HG03108 (cell line): ENCODE measurements at regions not wholly inside any gene's neighbourhood (a gene's known extent, or its start where the extent isn't known, plus 50 kb on each side); places are given as distances from the start of the nearest gene placed in this dataset.

Experiments used
- ATAC-seq: cut with Tn5 transposase; IDR thresholded peaks from one replicate; pipeline ENCODE4 v1.9.1; 2021; ENCODE audit warnings: moderate library complexity; ENCODE audit not compliant: unreplicated experiment

DNA sequence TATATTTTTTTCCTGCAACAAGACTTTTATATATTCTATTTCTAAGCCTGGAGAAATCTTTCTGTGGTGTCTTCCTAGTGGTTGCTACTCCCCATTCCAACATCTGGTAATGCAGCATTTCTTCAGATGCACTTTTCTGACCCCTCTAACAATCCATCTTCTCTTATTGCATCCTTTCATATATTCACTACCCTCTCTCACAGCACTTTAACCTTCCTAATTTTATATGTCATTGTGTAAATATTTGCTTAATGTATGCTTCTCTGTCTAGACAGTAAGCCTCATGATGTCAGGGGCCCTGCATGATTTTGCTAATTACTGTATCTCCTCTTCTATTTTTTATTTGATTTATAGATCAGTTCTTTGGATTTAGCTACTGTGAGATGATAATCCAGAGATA is 701.6 kb downstream of the KCNA4 start:
- no peak for ATAC-seq

DNA sequence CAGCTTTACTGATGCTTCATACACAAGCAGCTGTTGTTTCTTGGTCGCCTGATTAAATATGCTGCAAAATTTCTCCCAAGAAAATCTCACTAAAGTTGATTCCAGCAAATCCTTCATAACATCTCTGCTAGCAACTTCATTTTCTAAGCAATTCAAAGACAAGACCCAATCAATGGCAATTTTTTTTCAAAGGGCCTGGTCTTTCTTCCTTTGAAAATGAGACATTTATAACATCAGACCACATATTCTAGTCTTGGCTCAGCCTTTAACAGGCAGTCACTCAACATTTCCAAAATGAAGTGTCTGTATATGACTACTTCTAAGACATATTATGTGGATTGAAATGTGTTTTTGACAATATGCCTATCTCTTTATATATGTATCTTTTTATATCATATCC is 702.6 kb downstream of the KCNA4 start:
- no peak for ATAC-seq

DNA sequence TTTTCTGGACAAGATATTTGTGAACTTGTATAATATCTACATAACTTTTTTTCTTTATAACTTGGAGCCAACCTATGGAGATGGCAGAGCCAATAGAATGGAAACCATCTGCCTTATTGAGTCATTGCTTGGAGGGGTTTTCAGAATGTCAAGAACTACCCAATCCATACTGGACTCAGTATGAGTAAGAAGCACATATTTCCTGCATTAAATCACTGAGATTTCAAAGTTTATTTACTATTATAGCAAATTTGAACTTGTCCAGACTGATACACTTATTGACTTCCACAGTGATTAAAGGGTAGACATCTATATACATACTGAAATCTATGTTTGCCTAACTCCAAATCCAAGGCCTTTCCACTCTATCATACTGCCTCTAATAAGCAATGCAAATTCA is 704.0 kb downstream of the KCNA4 start:
- ATAC-seq, result no peak

DNA sequence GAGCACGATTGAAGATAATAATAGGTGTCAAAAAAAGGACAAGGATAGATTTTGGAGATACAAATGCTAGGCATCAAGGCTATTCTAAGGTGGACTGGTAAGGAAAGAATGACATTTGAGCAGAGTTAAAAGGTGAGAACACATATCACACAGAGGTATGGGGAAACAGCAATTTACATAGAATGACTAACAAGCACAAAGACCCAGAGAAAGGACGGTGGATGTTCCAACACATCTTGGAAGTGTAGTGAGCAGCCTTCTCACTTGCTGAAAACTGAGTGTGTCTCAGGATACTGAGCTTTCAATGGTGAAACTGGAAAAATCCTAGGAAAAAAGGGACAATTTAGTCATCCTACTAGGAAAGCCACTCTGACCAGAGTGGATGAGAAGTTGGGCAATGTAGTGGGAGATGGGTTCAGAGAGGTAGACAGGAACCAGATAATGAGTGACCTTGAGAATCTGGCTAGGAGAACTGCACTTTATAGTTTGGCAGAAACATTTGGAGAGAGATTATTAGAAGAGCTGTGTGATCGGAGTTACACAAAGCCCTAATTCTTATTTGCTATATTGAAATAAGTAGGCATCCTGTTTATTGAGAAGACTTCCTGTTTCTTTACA is 706.0 kb downstream of the KCNA4 start:
- ATAC-seq, result no peak

DNA sequence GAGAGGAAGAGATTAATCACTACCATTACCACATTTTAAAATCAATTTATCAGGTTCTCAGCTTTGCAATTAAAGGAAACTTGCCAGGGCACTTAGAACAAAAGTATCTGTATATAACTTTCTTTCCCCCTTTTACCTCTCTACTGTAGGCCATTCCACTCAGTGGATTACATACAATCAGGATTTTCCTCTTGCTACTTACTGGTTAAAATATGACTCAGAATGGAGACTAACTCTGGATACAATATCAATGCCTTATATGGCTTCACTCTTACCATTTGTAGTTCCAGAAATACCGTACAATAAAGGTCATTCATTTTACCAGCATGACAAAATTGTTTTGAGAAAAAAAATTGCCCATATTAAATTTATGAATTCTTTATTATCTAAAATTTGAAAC is 706.8 kb downstream of the KCNA4 start:
- ATAC-seq, result no peak

DNA sequence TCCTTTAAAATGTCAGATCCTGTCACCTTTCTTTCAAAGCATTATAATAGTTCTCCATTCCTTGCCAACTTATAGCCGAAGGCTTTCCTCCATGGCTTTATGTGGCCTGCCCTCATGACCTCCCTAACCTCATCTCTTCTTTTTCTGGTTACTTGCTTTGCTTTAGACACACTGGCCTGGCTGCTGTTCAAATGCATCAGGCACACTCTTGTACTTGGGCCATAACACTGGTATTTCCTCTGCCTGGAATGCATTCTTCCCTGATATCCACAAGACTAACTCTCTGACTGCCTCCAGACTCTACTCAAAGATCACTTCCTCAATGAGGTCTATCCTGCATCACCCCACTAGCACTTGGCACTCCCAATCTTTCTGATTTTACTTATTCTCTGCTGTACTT is 710.3 kb downstream of the KCNA4 start:
- ATAC-seq, result no peak

DNA sequence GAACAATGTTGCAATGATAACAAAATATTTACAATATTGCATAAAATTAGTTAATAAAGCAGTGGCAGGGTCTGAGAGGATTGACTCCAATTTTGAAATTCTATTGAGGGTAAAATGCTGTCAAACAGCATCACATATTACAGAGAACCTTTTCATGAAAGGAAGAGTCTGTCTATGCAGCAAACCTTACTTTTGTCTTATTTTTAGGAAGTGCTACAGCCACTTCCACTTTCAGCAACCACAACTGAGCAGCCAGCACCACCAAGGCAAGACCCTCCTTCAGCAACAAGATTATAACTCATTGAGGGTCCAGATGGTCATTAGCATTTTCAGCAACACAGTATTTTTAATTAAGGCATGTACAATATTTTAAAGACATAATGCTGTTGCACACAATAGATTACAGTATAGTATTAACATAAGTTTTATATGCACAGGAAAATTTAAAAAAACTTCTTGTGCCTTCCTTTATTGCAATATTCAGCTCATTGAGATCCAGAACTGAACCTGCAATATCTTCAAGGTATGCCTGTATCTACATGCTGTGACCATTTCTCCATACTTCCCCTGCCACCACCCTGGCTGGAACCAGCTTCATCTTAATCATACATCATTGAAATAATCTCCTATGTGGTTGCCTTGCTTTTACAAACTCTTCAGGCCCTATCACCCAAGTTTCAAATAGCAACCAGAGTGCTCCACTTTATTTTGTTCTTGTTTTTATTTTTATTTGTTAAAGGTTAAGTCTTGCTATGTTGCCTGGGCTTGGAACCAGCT is 711.2 kb downstream of the KCNA4 start:
- no peak for ATAC-seq

DNA sequence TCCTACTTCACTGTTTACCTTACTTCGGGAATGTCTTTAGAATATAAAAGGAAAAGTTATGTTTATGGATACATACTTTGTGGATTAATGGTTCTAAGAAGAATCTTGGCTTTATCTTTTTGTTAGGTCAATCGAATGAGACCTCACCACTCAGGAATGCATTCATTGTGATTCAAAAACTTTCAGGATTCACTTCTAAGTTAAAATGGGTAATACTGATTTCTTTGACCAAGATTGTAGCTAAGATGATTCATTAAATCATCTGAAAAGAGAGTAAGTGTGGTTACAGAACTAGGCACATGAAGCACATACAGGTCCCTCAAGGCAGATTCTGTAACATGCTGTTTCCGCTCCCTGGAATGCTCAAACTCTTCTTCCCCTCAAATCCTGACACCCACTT is 716.4 kb downstream of the KCNA4 start:
- ATAC-seq, result no peak

DNA sequence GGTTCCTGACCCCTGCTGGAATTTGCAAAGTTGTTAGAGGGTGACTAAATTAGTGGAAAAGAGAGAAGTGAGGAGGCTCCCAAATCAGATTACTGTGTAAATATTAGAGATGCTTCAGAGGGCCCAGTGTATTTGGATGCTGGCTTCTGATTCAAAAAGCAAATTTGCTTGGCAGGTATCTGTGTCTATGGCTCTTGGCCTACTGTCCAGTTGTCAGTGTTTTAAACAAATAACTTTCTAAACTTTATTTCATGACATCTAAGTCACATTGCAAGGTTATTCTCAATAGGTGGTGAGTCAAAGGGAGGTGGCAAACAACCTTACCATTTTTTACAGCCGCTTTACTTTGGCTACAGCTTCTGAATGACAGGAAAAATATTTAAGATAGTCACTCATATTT is 720.1 kb downstream of the KCNA4 start:
- no peak for ATAC-seq

DNA sequence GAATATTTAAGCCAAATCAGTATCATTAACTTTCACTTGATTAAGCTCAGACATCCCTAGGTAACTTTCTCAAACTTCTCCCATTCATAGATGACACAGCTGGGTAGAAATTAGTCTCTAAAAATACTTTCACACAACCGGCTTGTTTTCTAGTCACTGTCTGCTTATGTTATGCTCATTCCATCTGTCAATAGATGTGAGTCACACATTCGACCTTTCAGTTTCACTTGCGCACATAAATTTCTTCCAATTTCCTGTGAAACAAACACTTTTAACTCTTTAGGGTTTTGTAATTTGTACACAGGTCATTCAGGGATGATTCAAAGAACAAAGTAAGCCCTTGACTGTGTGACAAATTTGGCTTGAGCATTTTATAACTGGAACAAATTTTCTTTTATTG is 723.0 kb downstream of the KCNA4 start:
- ATAC-seq, result no peak

DNA sequence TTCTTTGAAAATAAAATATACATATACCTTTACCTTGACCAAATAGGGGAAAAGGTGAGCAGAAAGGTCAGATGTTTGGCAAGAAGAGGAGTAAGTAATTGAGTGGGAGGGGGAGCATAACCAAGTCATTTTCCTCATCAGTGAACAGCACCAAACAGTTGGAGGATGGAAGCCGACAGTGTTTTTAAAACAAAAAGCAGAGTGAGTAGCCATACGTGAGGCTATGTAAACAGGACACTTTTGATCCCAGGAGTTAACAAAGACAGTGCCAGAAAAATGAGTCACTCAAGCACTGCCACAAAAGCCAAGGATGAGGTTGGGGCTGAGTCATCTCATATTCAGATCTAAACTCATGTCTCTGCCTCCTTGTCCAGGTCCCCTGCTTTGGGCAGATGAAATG is 734.7 kb downstream of the KCNA4 start:
- ATAC-seq, result no peak

DNA sequence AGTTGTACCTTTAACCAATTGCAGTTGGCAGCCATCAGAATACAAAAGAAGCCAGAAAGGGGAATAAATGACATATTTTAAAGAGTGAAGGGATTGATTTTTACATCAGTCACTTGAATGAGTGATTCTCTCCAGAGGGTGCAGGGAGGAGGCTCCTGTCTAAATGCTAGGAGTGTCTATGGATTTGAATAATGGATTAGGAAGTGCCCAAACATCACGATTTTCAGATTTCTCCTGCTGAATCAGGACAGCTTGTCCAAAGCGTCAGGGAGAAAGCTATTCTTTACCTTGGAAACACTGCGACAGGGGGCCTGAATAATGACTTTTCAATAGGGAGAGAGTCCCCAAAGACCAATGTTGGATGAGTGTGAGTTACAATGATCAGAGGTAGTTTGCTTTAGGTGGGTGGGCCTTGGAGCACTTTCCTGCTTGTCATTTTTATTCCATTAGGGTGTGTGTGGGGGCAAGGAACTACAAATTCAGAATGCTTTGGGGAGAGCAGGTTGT is 735.5 kb downstream of the KCNA4 start:
- no peak for ATAC-seq

DNA sequence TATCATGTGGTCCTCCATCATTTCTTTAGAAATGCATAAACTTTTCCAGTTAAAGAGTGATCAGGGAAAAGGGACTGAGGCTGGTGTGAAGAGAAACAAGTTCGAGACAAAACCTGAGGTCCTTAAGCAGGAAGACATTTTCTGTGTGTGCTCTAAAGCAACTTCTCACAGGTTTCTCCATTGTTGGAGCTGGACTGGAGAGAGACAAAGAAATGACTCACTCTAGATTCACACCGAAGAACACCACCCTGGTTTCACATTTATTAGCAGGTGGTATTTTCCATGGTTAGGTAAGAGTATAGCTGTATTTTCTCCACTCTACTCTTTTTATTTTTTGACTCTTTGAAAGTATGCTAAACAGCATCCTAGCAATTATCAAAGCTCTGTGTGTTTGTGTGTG is 736.4 kb downstream of the KCNA4 start:
- ATAC-seq, result no peak

DNA sequence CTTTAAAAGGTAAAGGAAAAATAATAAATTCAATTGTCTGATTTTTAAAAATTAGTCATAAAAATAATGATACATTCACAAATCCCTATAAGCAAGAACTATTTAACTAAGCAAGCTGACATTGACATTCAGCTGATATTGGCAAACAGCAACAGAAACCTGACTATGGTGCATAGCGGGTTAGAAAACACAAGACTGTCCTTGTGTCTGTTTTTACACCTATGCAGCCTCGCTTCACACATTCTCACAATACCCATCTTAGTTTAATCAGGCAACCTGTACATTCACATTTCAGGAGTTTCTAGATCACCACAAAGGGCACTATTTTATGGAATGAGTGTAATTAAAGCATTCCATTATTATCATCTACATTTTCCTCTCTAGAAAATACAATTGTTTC is 737.1 kb downstream of the KCNA4 start:
- no peak for ATAC-seq

DNA sequence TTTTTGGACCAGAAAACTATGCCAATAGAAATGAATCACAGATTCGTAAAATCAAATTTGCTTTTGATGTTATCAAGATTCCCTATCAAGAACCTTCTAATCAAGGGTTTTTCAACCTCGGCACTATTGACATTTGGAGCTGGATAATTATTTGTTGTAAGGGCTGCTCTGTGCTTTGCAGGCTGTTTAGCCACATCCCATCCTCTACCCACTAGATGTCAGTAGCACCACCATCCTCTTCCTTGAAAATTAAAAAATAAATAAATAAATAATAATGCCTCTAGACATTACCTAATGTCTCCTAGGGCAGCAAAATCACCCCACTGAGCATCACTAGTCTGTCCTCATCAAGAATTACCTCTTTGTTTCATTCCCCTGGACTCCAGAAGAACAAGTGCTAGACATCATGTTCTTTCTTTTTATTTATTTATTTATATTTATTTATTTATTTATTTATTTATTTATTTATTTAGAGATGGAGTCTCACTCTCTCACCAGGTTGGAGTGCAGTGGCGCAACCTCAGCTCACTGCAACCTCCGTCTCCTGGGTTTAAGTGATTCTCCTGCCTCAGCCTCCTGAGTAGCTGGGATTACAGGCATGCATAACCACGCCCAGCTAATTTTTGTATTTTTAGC is 744.7 kb downstream of the KCNA4 start:
- no peak for ATAC-seq

DNA sequence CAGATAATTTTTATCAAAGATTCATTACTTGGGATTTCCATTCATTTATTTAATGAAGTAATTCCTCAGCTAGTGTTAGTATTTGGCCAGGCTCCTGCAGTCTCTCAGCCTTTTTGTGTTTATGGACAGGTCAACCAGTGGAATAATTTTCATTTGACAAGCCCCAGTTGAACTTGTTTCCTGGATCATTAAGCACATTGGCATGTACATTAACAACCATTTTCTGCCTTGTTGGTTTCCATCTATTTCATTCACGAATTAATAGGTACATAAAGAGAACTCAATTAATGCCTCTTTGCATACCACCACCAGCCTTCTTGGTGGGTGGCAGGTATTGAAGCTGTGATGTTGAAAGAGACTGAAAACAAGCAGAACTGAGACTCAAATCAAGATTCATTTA is 745.2 kb downstream of the KCNA4 start:
- no peak for ATAC-seq

DNA sequence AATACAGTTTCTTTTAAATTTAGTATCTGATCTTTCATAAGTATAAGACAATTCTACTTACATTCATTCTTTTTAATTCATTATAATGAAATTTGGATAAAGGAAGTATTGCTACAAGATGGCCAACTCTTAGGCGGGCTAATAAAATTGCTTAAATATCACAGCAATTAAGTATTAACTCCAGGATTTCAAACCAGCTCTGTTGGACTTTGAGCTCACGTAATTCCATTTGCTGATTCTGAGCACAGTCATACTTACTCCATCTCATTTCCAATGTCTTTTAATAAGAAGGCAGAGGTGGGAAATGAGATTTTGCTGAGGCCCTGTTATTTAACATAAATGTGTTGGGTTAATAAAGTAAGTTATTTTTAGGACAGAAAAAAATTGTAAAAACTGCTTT is 748.1 kb downstream of the KCNA4 start:
- no peak for ATAC-seq

DNA sequence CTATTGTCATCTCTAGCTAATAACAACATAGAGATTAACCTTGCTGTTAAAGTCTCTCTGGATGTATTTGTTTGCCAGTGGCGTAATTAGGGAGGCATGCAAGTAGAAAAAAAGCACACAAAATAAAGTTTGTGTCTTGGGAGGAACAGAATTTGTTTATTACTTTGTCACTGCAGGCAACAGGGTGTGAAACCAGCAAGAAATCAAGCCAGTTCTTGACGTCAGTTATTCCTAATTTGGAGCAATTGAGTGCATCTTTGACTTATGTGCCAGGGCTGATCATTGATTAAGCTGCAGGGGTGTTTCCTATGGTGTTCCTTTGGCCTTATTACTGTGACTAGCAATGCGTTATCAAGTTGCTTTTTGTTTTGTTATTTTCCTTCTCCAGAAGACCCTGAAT is 751.0 kb downstream of the KCNA4 start:
- no peak for ATAC-seq

DNA sequence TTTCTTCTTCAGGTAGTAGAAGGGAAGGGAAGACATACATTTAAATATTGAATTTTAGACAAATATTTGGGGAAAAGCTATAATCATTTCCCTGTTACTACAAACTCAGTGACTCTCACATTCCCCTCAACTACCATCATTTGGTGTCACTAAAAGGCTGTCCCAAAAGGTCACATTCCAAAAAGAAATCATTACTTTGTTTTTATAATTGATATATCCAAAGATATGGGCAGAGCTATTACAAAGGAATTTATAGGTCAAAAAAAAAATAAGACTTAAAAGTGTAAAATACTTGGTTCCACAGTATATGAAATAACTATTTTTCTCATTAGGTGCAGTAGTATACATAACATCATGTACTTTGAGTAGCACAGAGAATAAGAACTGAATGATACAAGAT is 751.4 kb downstream of the KCNA4 start:
- ATAC-seq, result no peak

DNA sequence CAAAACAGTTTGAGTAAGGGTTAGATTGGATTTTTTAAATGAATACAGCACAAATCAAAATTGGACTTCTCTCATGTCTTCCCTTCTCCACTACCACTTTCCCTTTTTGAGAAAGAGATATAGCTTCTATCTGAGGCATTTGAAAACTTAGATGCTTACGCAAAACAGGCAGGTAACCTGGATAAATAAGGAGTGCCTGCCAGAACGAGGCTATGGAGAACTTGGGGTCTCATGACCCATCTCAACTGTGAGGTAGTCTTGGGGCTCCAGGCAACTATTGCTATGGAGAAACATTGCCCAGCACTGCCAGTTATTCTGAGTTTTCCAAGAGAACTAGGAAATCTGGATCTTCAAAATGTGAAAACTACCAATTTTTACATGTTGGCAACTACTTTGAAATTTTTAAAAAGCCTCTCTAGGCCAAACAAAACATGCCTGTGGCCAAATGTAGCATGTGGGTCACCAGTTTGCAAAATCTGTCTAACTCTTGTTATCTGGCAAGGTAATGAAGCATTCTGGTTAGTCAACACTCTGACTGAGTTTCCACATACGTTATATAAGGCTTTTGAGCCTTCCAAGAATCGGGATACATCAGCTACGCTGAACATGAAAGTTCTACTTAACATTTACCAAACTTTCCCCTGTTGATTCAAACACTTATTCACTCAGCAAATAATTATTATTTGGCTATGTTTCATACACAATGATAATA is 752.7 kb downstream of the KCNA4 start:
- ATAC-seq, result no peak

DNA sequence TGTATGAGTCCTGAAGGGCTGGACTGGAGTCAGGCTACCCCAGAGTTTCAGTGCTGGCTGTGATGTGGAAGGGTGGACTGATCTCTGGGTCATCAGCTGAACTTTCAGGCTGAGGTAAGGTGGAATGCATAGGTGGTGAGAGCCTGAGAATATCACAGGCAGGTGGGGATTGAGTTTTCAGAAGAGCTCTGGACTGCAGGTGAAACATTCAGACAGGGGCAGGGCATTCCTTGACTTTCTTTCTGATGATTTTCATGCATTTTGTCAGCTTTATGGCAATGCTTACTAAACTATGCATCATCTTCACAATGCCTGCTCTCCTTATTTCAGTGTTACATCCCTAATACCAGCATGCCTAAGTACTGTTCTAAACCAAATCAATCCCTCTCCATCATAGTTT is 755.0 kb downstream of the KCNA4 start:
- no peak for ATAC-seq
